Esophagus squamous epithelium (tissue), 5 donors: ENCODE measurements at regions not wholly inside any gene's neighbourhood (a gene's known extent, or its start where the extent isn't known, plus 50 kb on each side); places are given as distances from the start of the nearest gene placed in this dataset.

Experiments used
- DNase-seq: peaks from one replicate; lab custom pipeline; 2025; lab: John Stamatoyannopoulos, UW
- H3K27ac ChIP-seq, 4 donors: fragments of 200-600 bp; sonication (generic); one replicate each; pipeline ENCODE4 v1.5.1; 2016 to 2019; ENCODE audit warnings: mild to moderate bottlenecking in 1 of 4
- H3K27me3 ChIP-seq, 4 donors: fragments of 200-600 bp; sonication (generic); 1 replicate in 3 of 4; 2 replicates in 1 of 4; pipeline versions ENCODE4 v1.5.1 to v1.6.0; 2017 to 2021; ENCODE audit warnings: antibody characterized with exemption in 1 of 4
- H3K36me3 ChIP-seq, 3 donors: fragments of 200-600 bp; sonication (generic); one replicate each; pipeline ENCODE4 v1.5.1; 2016 to 2019
- H3K4me1 ChIP-seq, 3 donors: fragments of 200-600 bp; sonication (generic); one replicate each; pipeline ENCODE4 v1.5.1; 2017 to 2019
- H3K4me3 ChIP-seq, 4 donors: fragments of 200-600 bp; sonication (generic); 1 replicate in 3 of 4; 2 replicates in 1 of 4; pipeline ENCODE4 v1.5.1; 2016 to 2019; ENCODE audit warnings: mild to moderate bottlenecking in 2 of 4, moderate library complexity in 1 of 4
- H3K9me3 ChIP-seq, 3 donors: fragments of 200-600 bp; sonication (generic); one replicate each; pipeline ENCODE4 v1.5.1; 2016 to 2019
- POLR2A ChIP-seq, 4 donors: fragments of 450-650 bp; IDR thresholded peaks; one replicate each; pipeline ENCODE4 v1.6.1; 2017; ENCODE audit warnings: antibody characterized with exemption in 4 of 4, mild to moderate bottlenecking in 4 of 4, moderate library complexity in 3 of 4
- WGBS, 2 donors: methylation state at CpG; one replicate each; pipeline ENCODE4 v1.1.5; 2018; 5-methylcytosine and 5-hydroxymethylcytosine counted together
- intact Hi-C: fragments of 100-400 bp; cut with DNase I; formaldehyde crosslinking; loops from one replicate; pipeline ENCODE4 v1.15.0; 2022
- TF ChIP-seq, protein P1 (sequence below), 6 experiments: fragments of 450-650 bp in 4 of 6; fragments of 200-600 bp in 2 of 6; sonication (generic) in 2 of 6; IDR thresholded peaks; one replicate each; pipeline ENCODE4 v1.5.1; 2016 to 2019; ENCODE audit warnings: antibody characterized with exemption in 6 of 6, mild to moderate bottlenecking in 4 of 6, moderate library complexity in 4 of 6
- donor health status: DM: yes; HTN: yes; CAD: no.

DNA sequence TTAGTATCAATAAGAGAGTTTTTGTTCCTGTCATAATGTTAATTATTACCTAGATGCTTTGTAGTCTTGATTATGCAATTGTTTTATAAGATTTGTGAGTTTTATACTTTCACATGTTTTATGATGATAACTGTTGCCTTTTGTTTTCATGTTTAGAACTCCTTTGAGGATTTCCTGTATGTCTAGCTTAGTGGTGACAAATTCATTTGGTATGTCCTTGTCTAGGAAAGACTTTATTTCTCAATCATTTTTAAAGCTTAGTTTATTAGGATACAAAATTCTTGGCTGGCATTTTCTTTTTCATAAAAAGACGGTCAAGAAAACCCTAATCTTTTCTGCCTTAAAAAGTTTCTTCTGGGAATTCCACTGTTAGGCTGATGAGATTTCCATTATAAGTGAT, 849.9 kb upstream of the EYS start:
- intact Hi-C loops: no loop called here
- 70 to 91% methylated on average over 1 of the region's 1 CpG for WGBS, 2 donors
- no peak for DNase-seq
- H3K4me3 ChIP-seq: no peak overlapping the region
- TF ChIP-seq POLR2A (IDR thresholded peaks at IDR 0.05): no peak
- TF ChIP-seq, protein P1, sequence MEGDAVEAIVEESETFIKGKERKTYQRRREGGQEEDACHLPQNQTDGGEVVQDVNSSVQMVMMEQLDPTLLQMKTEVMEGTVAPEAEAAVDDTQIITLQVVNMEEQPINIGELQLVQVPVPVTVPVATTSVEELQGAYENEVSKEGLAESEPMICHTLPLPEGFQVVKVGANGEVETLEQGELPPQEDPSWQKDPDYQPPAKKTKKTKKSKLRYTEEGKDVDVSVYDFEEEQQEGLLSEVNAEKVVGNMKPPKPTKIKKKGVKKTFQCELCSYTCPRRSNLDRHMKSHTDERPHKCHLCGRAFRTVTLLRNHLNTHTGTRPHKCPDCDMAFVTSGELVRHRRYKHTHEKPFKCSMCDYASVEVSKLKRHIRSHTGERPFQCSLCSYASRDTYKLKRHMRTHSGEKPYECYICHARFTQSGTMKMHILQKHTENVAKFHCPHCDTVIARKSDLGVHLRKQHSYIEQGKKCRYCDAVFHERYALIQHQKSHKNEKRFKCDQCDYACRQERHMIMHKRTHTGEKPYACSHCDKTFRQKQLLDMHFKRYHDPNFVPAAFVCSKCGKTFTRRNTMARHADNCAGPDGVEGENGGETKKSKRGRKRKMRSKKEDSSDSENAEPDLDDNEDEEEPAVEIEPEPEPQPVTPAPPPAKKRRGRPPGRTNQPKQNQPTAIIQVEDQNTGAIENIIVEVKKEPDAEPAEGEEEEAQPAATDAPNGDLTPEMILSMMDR (IDR thresholded peaks at IDR 0.05): no peak
- no peaks in the 10 kb centered on the region for H3K4me1 ChIP-seq
- no peaks in the 10 kb centered on the region for H3K36me3 ChIP-seq
- no peaks in the 10 kb centered on the region for H3K27me3 ChIP-seq
- H3K27ac ChIP-seq: no peak overlapping the region
- H3K9me3 ChIP-seq: no peaks in the 10 kb centered on the region

DNA sequence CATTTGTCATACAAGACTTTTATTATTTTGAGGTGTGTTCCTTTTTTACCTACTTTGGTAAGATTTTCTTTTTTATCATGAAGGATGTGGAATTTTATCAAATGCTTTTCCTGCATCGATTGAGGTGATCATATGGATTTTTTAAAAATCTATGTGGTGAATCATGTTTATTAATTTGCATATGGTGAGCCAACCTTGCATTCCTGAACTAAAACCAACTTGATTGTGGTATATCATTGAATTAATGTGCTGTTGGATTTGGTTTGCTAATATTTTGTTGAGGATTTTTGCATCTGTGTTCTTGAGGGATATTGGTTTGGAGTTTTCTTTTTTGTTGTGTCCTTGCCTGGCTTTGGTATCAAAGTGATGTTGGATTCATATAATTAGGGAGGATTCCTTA, 848.1 kb upstream of the EYS start:
- Histone ChIP-seq H3K27ac (no peak overlapping the region), H3K9me3 (no peaks in the 10 kb centered on the region), H3K4me1 (no peaks in the 10 kb centered on the region), H3K27me3 (no peaks in the 10 kb centered on the region), H3K4me3 (no peak overlapping the region), H3K36me3 (no peaks in the 10 kb centered on the region)
- WGBS, 2 donors: 52 to 54% methylated on average over 1 of the region's 1 CpG
- DNase-seq: no peak
- intact Hi-C loops: no loop called here
- TF ChIP-seq, protein P1 (IDR thresholded peaks at IDR 0.05): no peak
- no peak for TF ChIP-seq POLR2A (IDR thresholded peaks at IDR 0.05)

DNA sequence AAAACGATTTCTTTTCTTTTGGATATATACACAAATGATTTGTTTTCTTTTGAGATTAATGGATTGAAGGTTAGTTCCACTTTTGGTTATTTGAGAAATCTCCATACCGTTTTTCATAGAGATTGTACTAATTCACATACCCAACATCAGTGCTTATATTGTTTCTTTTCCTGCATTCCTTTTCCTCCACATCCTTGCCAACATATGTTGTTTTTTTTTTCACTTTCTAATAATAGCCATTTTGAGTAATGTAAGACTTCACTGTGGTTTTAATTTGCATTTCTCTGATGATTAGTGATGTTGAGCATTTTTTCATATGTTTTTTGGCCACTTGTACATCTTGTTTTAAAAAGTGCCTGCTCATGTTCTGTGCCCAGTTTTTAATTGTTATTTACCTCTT, 846.4 kb upstream of the EYS start:
- 53 to 59% methylated on average over 2 of the region's 2 CpGs for WGBS, 2 donors
- Histone ChIP-seq H3K36me3 (no peaks in the 10 kb centered on the region), H3K27ac (no peak overlapping the region), H3K9me3 (peaks cover 0 to 4% (median 0%) of the 10 kb centered on the region in 3 donors), H3K27me3 (no peaks in the 10 kb centered on the region), H3K4me3 (no peak overlapping the region), H3K4me1 (no peaks in the 10 kb centered on the region)
- intact Hi-C loops: no loop called here
- TF ChIP-seq POLR2A (IDR thresholded peaks at IDR 0.05): no peak
- TF ChIP-seq, protein P1 (IDR thresholded peaks at IDR 0.05): no peak
- DNase-seq: no peak

DNA sequence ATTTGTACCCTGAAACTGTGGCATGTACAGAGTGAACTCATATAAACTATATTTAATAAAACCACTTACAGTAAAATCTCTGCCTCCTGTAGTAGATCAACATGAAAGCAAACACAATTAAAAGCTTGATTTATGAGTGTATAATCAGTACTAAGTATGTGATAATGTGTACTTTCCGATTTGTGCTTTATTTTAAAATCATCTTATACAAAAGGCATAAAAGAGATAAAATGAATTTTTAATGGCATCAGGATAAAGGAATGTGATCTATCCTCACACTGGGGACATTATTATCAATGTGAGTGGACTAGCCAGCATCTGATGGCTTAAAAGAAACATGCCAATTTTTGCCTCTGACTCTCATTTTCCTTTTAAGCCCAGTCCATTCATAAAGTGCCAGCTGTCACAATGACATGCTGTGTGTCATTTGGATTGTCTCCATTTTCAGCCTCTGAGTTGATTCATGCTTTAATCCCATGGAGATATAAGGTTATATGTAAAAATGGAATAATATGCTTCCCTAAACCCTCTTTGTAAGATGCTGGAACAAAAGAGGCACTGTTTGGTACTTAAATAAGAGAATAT, 831.6 kb upstream of the EYS start:
- DNase-seq: no peak
- H3K36me3 ChIP-seq: no peaks in the 10 kb centered on the region
- H3K4me3 ChIP-seq: no peak overlapping the region
- peaks cover 0 to 8% (median 0%) of the 10 kb centered on the region in 3 donors for H3K9me3 ChIP-seq
- intact Hi-C loops: no loop called here
- 14 to 29% methylated on average over 1 of the region's 1 CpG for WGBS, 2 donors
- H3K4me1 ChIP-seq: no peaks in the 10 kb centered on the region
- TF ChIP-seq, protein P1 (IDR thresholded peaks at IDR 0.05): no peak
- no peak for TF ChIP-seq POLR2A (IDR thresholded peaks at IDR 0.05)
- H3K27me3 ChIP-seq: no peaks in the 10 kb centered on the region
- no peak overlapping the region for H3K27ac ChIP-seq

DNA sequence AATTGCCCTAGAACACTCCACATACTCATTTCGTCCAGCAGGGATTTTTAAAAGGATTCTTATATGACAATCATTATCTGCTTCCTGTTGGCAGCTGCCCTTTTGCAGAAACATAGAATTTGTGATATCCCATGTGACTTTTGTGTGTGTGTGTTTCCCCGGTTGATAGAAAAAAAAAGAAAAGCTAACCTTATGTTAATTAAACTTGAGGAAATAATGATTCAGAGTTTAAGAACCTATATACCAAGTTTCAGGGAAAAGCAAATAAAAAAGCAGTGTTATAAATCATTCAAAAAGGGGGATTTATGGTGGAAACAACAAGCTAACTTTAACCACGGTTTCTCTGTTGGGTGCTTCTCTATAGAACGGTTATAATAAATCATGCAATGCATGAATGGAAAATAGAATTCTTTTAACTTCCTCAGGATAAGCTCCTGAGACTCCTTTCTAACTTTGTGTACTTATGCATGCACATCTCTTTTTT, 826.9 kb upstream of the EYS start:
- H3K27me3 ChIP-seq: no peaks in the 10 kb centered on the region
- H3K4me1 ChIP-seq: no peaks in the 10 kb centered on the region
- TF ChIP-seq, protein P1 (IDR thresholded peaks at IDR 0.05): no peak
- TF ChIP-seq POLR2A (IDR thresholded peaks at IDR 0.05): no peak
- 7 to 20% methylated on average over 4 of the region's 4 CpGs for WGBS, 2 donors
- no peaks in the 10 kb centered on the region for H3K36me3 ChIP-seq
- no peaks in the 10 kb centered on the region for H3K9me3 ChIP-seq
- DNase-seq: no peak
- H3K4me3 ChIP-seq: no peak overlapping the region
- no peak overlapping the region for H3K27ac ChIP-seq
- intact Hi-C loops: no loop called here
